Fibroblast of lung (primary cell): ENCODE measurements at regions not wholly inside any gene's neighbourhood (a gene's known extent, or its start where the extent isn't known, plus 50 kb on each side); places are given as distances from the start of the nearest gene placed in this dataset.

Source experiments
- DNase-seq, 2 donors: peaks; one replicate each; pipeline versions ENCODE4 v3.0.0 to v3.0.0-alpha.2; 2010; ENCODE audit warnings: low read depth in 2 of 2
- H2AFZ ChIP-seq: 2 replicates; pipeline ENCODE4 v1.5.1; 2012; ENCODE audit warnings: low read length, control low read depth, inconsistent platforms
- H3K27ac ChIP-seq: 2 replicates; pipeline ENCODE4 v1.5.1; 2011; ENCODE audit warnings: low read length, control low read depth; ENCODE audit not compliant: insufficient read depth
- H3K27me3 ChIP-seq: 2 replicates; pipeline ENCODE4 v1.5.1; 2011; ENCODE audit warnings: mild to moderate bottlenecking, low read length; ENCODE audit not compliant: control insufficient read depth, insufficient read depth
- H3K36me3 ChIP-seq: 2 replicates; pipeline ENCODE4 v1.5.1; 2011; ENCODE audit warnings: low read length; ENCODE audit not compliant: control insufficient read depth, insufficient read depth
- H3K4me1 ChIP-seq: 2 replicates; pipeline ENCODE4 v1.5.1; 2011; ENCODE audit warnings: low read length; ENCODE audit not compliant: control insufficient read depth, insufficient read depth; ENCODE audit errors: extremely low read depth
- H3K4me2 ChIP-seq: 2 replicates; pipeline ENCODE4 v1.5.1; 2011; ENCODE audit warnings: low read length, control low read depth; ENCODE audit not compliant: insufficient read depth; ENCODE audit errors: extremely low read depth
- H3K4me3 ChIP-seq, 4 experiments: fragments of 200-600 bp in 1 of 4; sonication (generic) in 1 of 4; replicated peaks in 1 of 4; 2 replicates each; pipeline ENCODE4 v1.5.1; 2011 to 2016; ENCODE audit warnings: low read length in 4 of 4, low read depth in 3 of 4, mild to moderate bottlenecking in 3 of 4, control low read depth in 2 of 4, inconsistent platforms in 1 of 4, mixed read lengths in 1 of 4; ENCODE audit not compliant: insufficient read depth in 1 of 4; ENCODE audit errors: control extremely low read depth in 1 of 4
- H3K79me2 ChIP-seq: 2 replicates; pipeline ENCODE4 v1.5.1; 2012; ENCODE audit warnings: mild to moderate bottlenecking, low read length, inconsistent platforms; ENCODE audit not compliant: control insufficient read depth, insufficient read depth
- H3K9ac ChIP-seq: 2 replicates; pipeline ENCODE4 v1.5.1; 2011; ENCODE audit warnings: mild to moderate bottlenecking, low read length, control low read depth; ENCODE audit not compliant: insufficient read depth
- H3K9me3 ChIP-seq: 2 replicates; pipeline ENCODE4 v1.5.1; 2012; ENCODE audit warnings: low read depth, low read length; ENCODE audit not compliant: control insufficient read depth, insufficient read depth
- H4K20me1 ChIP-seq: 2 replicates; pipeline ENCODE4 v1.5.1; 2011; ENCODE audit warnings: low read length; ENCODE audit not compliant: control insufficient read depth, insufficient read depth; ENCODE audit errors: extremely low read depth
- EZH2 ChIP-seq: IDR thresholded peaks from 2 replicates; pipeline ENCODE4 v1.5.1; 2012; ENCODE audit warnings: low read length, control low read depth, mild to moderate bottlenecking; ENCODE audit errors: missing control alignments
- TF ChIP-seq, protein P1 (sequence below), 2 donors: IDR thresholded peaks in 1 of 2; conservative IDR thresholded peaks in 1 of 2; 1 replicate in 1 of 2; 2 replicates in 1 of 2; pipeline ENCODE4 v1.5.1; 2011 to 2012; ENCODE audit warnings: low read length in 2 of 2, control low read depth in 1 of 2, inconsistent platforms in 1 of 2, low read depth in 1 of 2, mild to moderate bottlenecking in 1 of 2

DNA sequence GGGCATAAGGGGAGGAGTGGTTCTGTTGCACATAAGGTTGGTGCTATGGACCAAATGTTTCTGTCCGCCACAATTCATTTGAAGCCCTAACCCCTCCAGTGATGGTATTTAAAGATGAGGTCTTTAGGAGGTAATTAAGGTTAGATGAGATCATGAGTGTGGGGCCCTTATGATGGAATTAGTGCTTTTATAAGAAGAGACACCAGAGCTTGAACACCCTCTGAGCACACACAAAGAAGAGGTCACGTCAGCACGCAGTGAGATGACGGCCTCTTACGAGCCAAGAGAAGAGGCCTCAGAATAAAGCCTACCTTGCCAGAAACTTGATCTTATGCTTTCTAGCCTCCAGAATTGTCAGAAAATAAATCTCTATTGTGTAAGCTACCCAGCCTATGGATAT lies 386.4 kb upstream of the CYRIA start:
- Histone ChIP-seq H2AFZ (no peak overlapping the region), H3K36me3 (no peaks in the 10 kb centered on the region), H3K79me2 (no peaks in the 10 kb centered on the region), H3K27me3 (no peaks in the 10 kb centered on the region), H3K4me2 (no peak overlapping the region), H3K9ac (no peak overlapping the region), H3K27ac (no peak overlapping the region), H3K9me3 (no peaks in the 10 kb centered on the region), H3K4me1 (no peaks in the 10 kb centered on the region), H3K4me3 (no peak overlapping the region), H4K20me1 (no peaks in the 10 kb centered on the region)
- no peak for DNase-seq
- no peak for TF ChIP-seq EZH2
- TF ChIP-seq, protein P1, sequence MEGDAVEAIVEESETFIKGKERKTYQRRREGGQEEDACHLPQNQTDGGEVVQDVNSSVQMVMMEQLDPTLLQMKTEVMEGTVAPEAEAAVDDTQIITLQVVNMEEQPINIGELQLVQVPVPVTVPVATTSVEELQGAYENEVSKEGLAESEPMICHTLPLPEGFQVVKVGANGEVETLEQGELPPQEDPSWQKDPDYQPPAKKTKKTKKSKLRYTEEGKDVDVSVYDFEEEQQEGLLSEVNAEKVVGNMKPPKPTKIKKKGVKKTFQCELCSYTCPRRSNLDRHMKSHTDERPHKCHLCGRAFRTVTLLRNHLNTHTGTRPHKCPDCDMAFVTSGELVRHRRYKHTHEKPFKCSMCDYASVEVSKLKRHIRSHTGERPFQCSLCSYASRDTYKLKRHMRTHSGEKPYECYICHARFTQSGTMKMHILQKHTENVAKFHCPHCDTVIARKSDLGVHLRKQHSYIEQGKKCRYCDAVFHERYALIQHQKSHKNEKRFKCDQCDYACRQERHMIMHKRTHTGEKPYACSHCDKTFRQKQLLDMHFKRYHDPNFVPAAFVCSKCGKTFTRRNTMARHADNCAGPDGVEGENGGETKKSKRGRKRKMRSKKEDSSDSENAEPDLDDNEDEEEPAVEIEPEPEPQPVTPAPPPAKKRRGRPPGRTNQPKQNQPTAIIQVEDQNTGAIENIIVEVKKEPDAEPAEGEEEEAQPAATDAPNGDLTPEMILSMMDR (conservative IDR thresholded peaks at IDR 0.05 in 1 of 2, IDR thresholded peaks at IDR 0.05 in 1 of 2; ENCODE audit: low read depth in 1 of 2, low read length in 2 of 2): no peak

DNA sequence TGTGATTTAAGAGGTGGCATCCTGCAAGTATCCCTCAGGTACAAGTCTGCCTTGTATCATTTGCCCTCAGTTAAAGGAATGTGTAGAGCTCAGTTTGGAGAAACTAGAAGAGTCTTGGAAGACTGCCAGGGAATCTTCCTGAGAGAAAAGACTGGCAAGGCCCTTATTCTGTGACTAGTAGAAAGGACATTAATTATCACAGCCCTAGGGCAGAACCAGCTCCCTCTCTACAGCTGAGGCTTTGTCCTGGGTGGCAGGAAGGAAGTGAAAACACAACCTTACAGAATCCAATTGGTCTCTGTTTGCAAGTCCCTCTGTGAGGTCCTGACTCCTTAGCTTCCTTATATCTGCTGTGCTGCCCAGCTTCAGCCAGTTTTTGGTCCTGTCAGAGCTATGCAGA lies 385.9 kb upstream of the CYRIA start:
- Histone ChIP-seq H3K79me2 (no peaks in the 10 kb centered on the region), H3K36me3 (no peaks in the 10 kb centered on the region)
- DNase-seq: no peak

DNA sequence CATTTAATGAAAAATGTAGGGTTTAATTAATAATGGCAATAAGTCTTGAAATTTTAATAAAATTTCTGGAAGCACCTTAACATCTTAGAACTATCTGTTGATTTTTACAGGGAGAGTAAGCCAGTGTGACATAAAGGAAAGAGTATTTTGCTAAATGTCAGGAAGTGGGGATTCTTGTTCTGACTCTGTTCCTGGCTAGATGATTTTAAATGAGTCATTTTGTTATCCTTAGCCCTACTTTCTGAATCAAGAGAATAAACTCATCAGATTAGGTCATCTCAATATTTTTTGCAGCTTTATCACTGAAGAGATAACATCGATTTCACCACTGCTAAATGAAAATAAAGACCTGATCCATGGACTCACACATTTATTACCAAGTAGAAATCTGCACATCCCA lies 377.5 kb upstream of the CYRIA start:
- Histone ChIP-seq H3K4me3 (no peak overlapping the region), H3K4me1 (no peaks in the 10 kb centered on the region), H3K9me3 (no peaks in the 10 kb centered on the region), H3K27me3 (no peaks in the 10 kb centered on the region), H2AFZ (no peak overlapping the region), H3K79me2 (no peaks in the 10 kb centered on the region), H3K27ac (no peak overlapping the region), H4K20me1 (no peaks in the 10 kb centered on the region), H3K9ac (no peak overlapping the region), H3K36me3 (no peaks in the 10 kb centered on the region), H3K4me2 (no peak overlapping the region)
- no peak for TF ChIP-seq EZH2
- TF ChIP-seq, protein P1 (conservative IDR thresholded peaks at IDR 0.05 in 1 of 2, IDR thresholded peaks at IDR 0.05 in 1 of 2; ENCODE audit: low read depth in 1 of 2, low read length in 2 of 2): no peak
- peak; percentile 56 to 79 for DNase-seq

More for the DNA sequence above, 385.9 kb upstream of the CYRIA start:
- no peak overlapping the region for H3K4me2 ChIP-seq
- H3K27me3 ChIP-seq: no peaks in the 10 kb centered on the region
- no peak overlapping the region for H2AFZ ChIP-seq
- H3K4me1 ChIP-seq: no peaks in the 10 kb centered on the region
- no peaks in the 10 kb centered on the region for H4K20me1 ChIP-seq
- TF ChIP-seq, protein P1 (conservative IDR thresholded peaks at IDR 0.05 in 1 of 2, IDR thresholded peaks at IDR 0.05 in 1 of 2; ENCODE audit: low read depth in 1 of 2, low read length in 2 of 2): no peak
- TF ChIP-seq EZH2: no peak
- no peak overlapping the region for H3K9ac ChIP-seq
- no peak overlapping the region for H3K4me3 ChIP-seq
- H3K27ac ChIP-seq: no peak overlapping the region
- H3K9me3 ChIP-seq: no peaks in the 10 kb centered on the region
